ENCODE measurements at regions not wholly inside any gene's neighbourhood (a gene's known extent, or its start where the extent isn't known, plus 50 kb on each side); places are given as distances from the start of the nearest gene placed in this dataset.
"Not testable (repeated sequence)": the region's sequence is repeated elsewhere in the genome, so short reads cannot be mapped to it uniquely, and the experiment has no call there.

- DNase-seq (ENCODE audit: low read depth): no peak
- H3K4me3 ChIP-seq (ENCODE audit: low read length): no peak overlapping the region
- no peak for TF ChIP-seq CTCF (conservative IDR thresholded peaks at IDR 0.05; ENCODE audit: low read length)
These were observed 763.2 kb upstream of the SPRY2 start for GRCh38 chr13:81104035-81104715.

GRCh38 chr13:81102066-81102465 lies 761.1 kb upstream of the SPRY2 start:
- not testable (repeated sequence) for H3K4me3 ChIP-seq (ENCODE audit: low read length); DNase-seq (ENCODE audit: low read depth)

- no peak for TF ChIP-seq CTCF (conservative IDR thresholded peaks at IDR 0.05; ENCODE audit: low read length)
- DNase-seq (ENCODE audit: low read depth): no peak
- H3K4me3 ChIP-seq (ENCODE audit: low read length): no peak overlapping the region
These were observed 748.6 kb upstream of the SPRY2 start for GRCh38 chr13:81089371-81090157.

- DNase-seq (ENCODE audit: low read depth): no peak
- TF ChIP-seq CTCF (conservative IDR thresholded peaks at IDR 0.05; ENCODE audit: low read length): no peak
- no peak overlapping the region for H3K4me3 ChIP-seq (ENCODE audit: low read length)
These were observed 740.1 kb upstream of the SPRY2 start for GRCh38 chr13:81080911-81081454.

- DNase-seq (ENCODE audit: low read depth): no peak
- no peak for TF ChIP-seq CTCF (conservative IDR thresholded peaks at IDR 0.05; ENCODE audit: low read length)
- H3K4me3 ChIP-seq (ENCODE audit: low read length): no peak overlapping the region
These were observed 737.1 kb upstream of the SPRY2 start for GRCh38 chr13:81078048-81078447.

GRCh38 chr13:81069822-81070221 lies 728.9 kb upstream of the SPRY2 start:
- not testable (repeated sequence) for DNase-seq (ENCODE audit: low read depth); H3K4me3 ChIP-seq (ENCODE audit: low read length)

- no peak for TF ChIP-seq CTCF (conservative IDR thresholded peaks at IDR 0.05; ENCODE audit: low read length)
- no peak overlapping the region for H3K4me3 ChIP-seq (ENCODE audit: low read length)
- no peak for DNase-seq (ENCODE audit: low read depth)
These were observed 718.0 kb upstream of the SPRY2 start for GRCh38 chr13:81058916-81059290.

All from AG10803 (cell line).